Naive thymus-derived CD4-positive, alpha-beta T cell (primary cell): ENCODE measurements at regions not wholly inside any gene's neighbourhood (a gene's known extent, or its start where the extent isn't known, plus 50 kb on each side); places are given as distances from the start of the nearest gene placed in this dataset.

ENCODE experiments used
- ATAC-seq: fragments of 150-1000 bp; cut with Tn5 transposase; 2 replicates; pipeline ENCODE4 v1.10.0; 2021; ENCODE audit warnings: mild to moderate bottlenecking, moderate library complexity
- CTCF ChIA-PET: fragments of 350-600 bp; sonication (Branson Sonifier 250); formaldehyde crosslinking; loops from one replicate; lab custom pipeline; 2021; ENCODE audit warnings: antibody characterized with exemption; lab: Charles Lee
- POLR2A ChIA-PET: fragments of 350-600 bp; sonication (Branson Sonifier 250); formaldehyde crosslinking; loops from one replicate; lab custom pipeline; 2021; ENCODE audit warnings: antibody characterized with exemption, inconsistent platforms; lab: Charles Lee
- DNase-seq, 9 donors: peaks; one replicate each; pipeline versions ENCODE4 v3.0.0 to v3.0.0-alpha.2; 2020 to 2022; ENCODE audit warnings: mixed read lengths in 1 of 9
- H3K27ac ChIP-seq: one replicate; pipeline ENCODE4 v1.7.0; 2013; ENCODE audit warnings: mild to moderate bottlenecking, low read depth, low read length, moderate library complexity
- H3K27me3 ChIP-seq, 2 donors: one replicate each; pipeline ENCODE4 v1.7.0; 2013; ENCODE audit warnings: low read length in 2 of 2, mild to moderate bottlenecking in 2 of 2, moderate library complexity in 2 of 2; ENCODE audit not compliant: control insufficient read depth in 2 of 2, insufficient read depth in 2 of 2
- H3K36me3 ChIP-seq, 3 experiments: 1 replicate in 2 of 3; 2 replicates in 1 of 3; pipeline ENCODE4 v1.7.0; 2013; ENCODE audit warnings: low read length in 3 of 3, mild to moderate bottlenecking in 3 of 3, moderate library complexity in 1 of 3; ENCODE audit not compliant: insufficient read depth in 3 of 3, control insufficient read depth in 2 of 3
- H3K4me1 ChIP-seq, 2 donors: one replicate each; pipeline ENCODE4 v1.7.0; 2013; ENCODE audit warnings: low read length in 2 of 2, mild to moderate bottlenecking in 2 of 2, moderate library complexity in 1 of 2; ENCODE audit not compliant: control insufficient read depth in 2 of 2, insufficient read depth in 2 of 2
- H3K4me3 ChIP-seq: 2 replicates; pipeline ENCODE4 v1.7.0; 2013; ENCODE audit warnings: mild to moderate bottlenecking, low read length
- H3K9me3 ChIP-seq, 3 experiments: 1 replicate in 2 of 3; 2 replicates in 1 of 3; pipeline ENCODE4 v1.7.0; 2013; ENCODE audit warnings: low read length in 3 of 3; ENCODE audit not compliant: control insufficient read depth in 2 of 3
- H3K27ac Mint-ChIP-seq, 9 donors: one replicate each; pipeline ENCODE4 v1.8.0; 2020 to 2022; ENCODE audit warnings: mixed read lengths in 9 of 9, mild to moderate bottlenecking in 8 of 9, moderate library complexity in 5 of 9, inconsistent platforms in 2 of 9
- H3K27me3 Mint-ChIP-seq, 5 donors: one replicate each; pipeline ENCODE4 v1.8.0; 2021 to 2022; ENCODE audit warnings: mixed read lengths in 5 of 5, mild to moderate bottlenecking in 1 of 5
- H3K36me3 Mint-ChIP-seq, 5 donors: one replicate each; pipeline ENCODE4 v1.8.0; 2020 to 2022; ENCODE audit warnings: mixed read lengths in 5 of 5, mild to moderate bottlenecking in 3 of 5, inconsistent platforms in 1 of 5
- H3K4me1 Mint-ChIP-seq, 7 donors: one replicate each; pipeline ENCODE4 v1.8.0; 2020 to 2022; ENCODE audit warnings: mixed read lengths in 7 of 7, mild to moderate bottlenecking in 3 of 7, inconsistent platforms in 1 of 7
- H3K4me3 Mint-ChIP-seq, 10 donors: one replicate each; pipeline ENCODE4 v1.8.0; 2020 to 2022; ENCODE audit warnings: mild to moderate bottlenecking in 10 of 10, mixed read lengths in 10 of 10, moderate library complexity in 6 of 10, inconsistent platforms in 2 of 10
- H3K9me3 Mint-ChIP-seq, 11 donors: one replicate each; pipeline ENCODE4 v1.8.0; 2020 to 2022; ENCODE audit warnings: mixed read lengths in 11 of 11, mild to moderate bottlenecking in 4 of 11, inconsistent platforms in 1 of 11, moderate library complexity in 1 of 11
- intact Hi-C, 2 donors: fragments of 100-400 bp; cut with micrococcal nuclease; formaldehyde crosslinking; loops; one replicate each; pipeline ENCODE4 v1.15.1; 2023

GRCh38 chr13:22311734-22312404 is 641.0 kb downstream of the FGF9 start:
- Histone ChIP-seq H3K4me3 (no peak overlapping the region), H3K4me1 (no peaks in the 10 kb centered on the region), H3K9me3 (no peaks in the 10 kb centered on the region), H3K36me3 (no peaks in the 10 kb centered on the region), H3K27ac (no peak overlapping the region), H3K27me3 (no peaks in the 10 kb centered on the region)
- no peak overlapping the region for H3K27ac Mint-ChIP-seq
- no peaks in the 10 kb centered on the region for H3K4me1 Mint-ChIP-seq
- DNase-seq = no peak
- ATAC-seq = no peak
- H3K9me3 Mint-ChIP-seq = peaks cover 0 to 13% (median 4%) of the 10 kb centered on the region in 11 donors
- peaks cover 0 to 7% (median 0%) of the 10 kb centered on the region in 5 donors for H3K27me3 Mint-ChIP-seq
- intact Hi-C loops = no loop called here
- no peak overlapping the region for H3K4me3 Mint-ChIP-seq
- CTCF ChIA-PET = no interaction called here
- peaks cover 0 to 3% (median 0%) of the 10 kb centered on the region in 5 donors for H3K36me3 Mint-ChIP-seq
- POLR2A ChIA-PET = no interaction called here

- ATAC-seq (no peak), DNase-seq (no peak)
- ChIA-PET CTCF (no interaction called here), POLR2A (no interaction called here)
- no peak overlapping the region for H3K27ac ChIP-seq
- Mint-ChIP-seq H3K27me3 (peaks cover 0 to 4% (median 0%) of the 10 kb centered on the region in 5 donors), H3K9me3 (peaks cover 0 to 11% (median 3%) of the 10 kb centered on the region in 11 donors), H3K4me1 (no peaks in the 10 kb centered on the region), H3K27ac (no peak overlapping the region), H3K4me3 (no peak overlapping the region), H3K36me3 (peaks cover 0 to 3% (median 0%) of the 10 kb centered on the region in 5 donors)
- H3K9me3 ChIP-seq = no peaks in the 10 kb centered on the region
- H3K4me3 ChIP-seq = no peak overlapping the region
- H3K36me3 ChIP-seq = no peaks in the 10 kb centered on the region
- intact Hi-C loops = no loop called here
- no peaks in the 10 kb centered on the region for H3K27me3 ChIP-seq
- no peaks in the 10 kb centered on the region for H3K4me1 ChIP-seq
These were observed 641.5 kb downstream of the FGF9 start for GRCh38 chr13:22312405-22312803.

GRCh38 chr13:22316494-22317025 is 645.7 kb downstream of the FGF9 start:
- no peaks in the 10 kb centered on the region for H3K4me1 Mint-ChIP-seq

GRCh38 chr13:22320991-22321390 is 650.1 kb downstream of the FGF9 start:
- no peaks in the 10 kb centered on the region for H3K4me1 Mint-ChIP-seq
- no peak for ATAC-seq
- Histone ChIP-seq H3K36me3 (no peaks in the 10 kb centered on the region), H3K9me3 (no peaks in the 10 kb centered on the region), H3K4me3 (no peak overlapping the region), H3K4me1 (no peaks in the 10 kb centered on the region), H3K27me3 (no peaks in the 10 kb centered on the region), H3K27ac (no peak overlapping the region)
- H3K4me3 Mint-ChIP-seq = no peak overlapping the region
- CTCF ChIA-PET = no interaction called here
- H3K36me3 Mint-ChIP-seq = peaks cover 0 to 5% (median 0%) of the 10 kb centered on the region in 5 donors
- no peak for DNase-seq
- peaks cover 0 to 28% (median 5%) of the 10 kb centered on the region in 5 donors for H3K27me3 Mint-ChIP-seq
- H3K9me3 Mint-ChIP-seq = peaks cover 0 to 9% (median 0%) of the 10 kb centered on the region in 11 donors
- POLR2A ChIA-PET = no interaction called here
- intact Hi-C loops = no loop called here
- H3K27ac Mint-ChIP-seq = no peak overlapping the region

More at GRCh38 chr13:22316494-22317025, 645.7 kb downstream of the FGF9 start:
- H3K9me3 ChIP-seq = no peaks in the 10 kb centered on the region
- no peaks in the 10 kb centered on the region for H3K36me3 ChIP-seq
- ChIA-PET CTCF (no interaction called here), POLR2A (no interaction called here)
- Mint-ChIP-seq H3K9me3 (peaks cover 0 to 15% (median 3%) of the 10 kb centered on the region in 11 donors), H3K27me3 (peaks cover 0 to 12% (median 0%) of the 10 kb centered on the region in 5 donors), H3K36me3 (peaks cover 0 to 4% (median 0%) of the 10 kb centered on the region in 5 donors), H3K27ac (no peak overlapping the region), H3K4me3 (no peak overlapping the region)
- DNase-seq (no peak), ATAC-seq (no peak)
- intact Hi-C loops = no loop called here
- H3K27me3 ChIP-seq = no peaks in the 10 kb centered on the region
- H3K27ac ChIP-seq = no peak overlapping the region
- H3K4me1 ChIP-seq = no peaks in the 10 kb centered on the region
- no peak overlapping the region for H3K4me3 ChIP-seq

- no peaks in the 10 kb centered on the region for H3K4me1 Mint-ChIP-seq
- ATAC-seq (no peak), DNase-seq (no peak)
- Histone ChIP-seq H3K9me3 (no peaks in the 10 kb centered on the region), H3K4me1 (no peaks in the 10 kb centered on the region), H3K4me3 (no peak overlapping the region), H3K36me3 (no peaks in the 10 kb centered on the region), H3K27ac (no peak overlapping the region), H3K27me3 (no peaks in the 10 kb centered on the region)
- intact Hi-C loops = no loop called here
- CTCF ChIA-PET = no interaction called here
- no peak overlapping the region for H3K4me3 Mint-ChIP-seq
- peaks cover 0 to 7% (median 0%) of the 10 kb centered on the region in 11 donors for H3K9me3 Mint-ChIP-seq
- peaks cover 0 to 16% (median 6%) of the 10 kb centered on the region in 5 donors for H3K27me3 Mint-ChIP-seq
- H3K27ac Mint-ChIP-seq = no peak overlapping the region
- POLR2A ChIA-PET = no interaction called here
- H3K36me3 Mint-ChIP-seq = peaks cover 0 to 5% (median 0%) of the 10 kb centered on the region in 5 donors
These were observed 654.9 kb downstream of the FGF9 start for GRCh38 chr13:22325761-22326160.

GRCh38 chr13:22332416-22332815 is 661.5 kb downstream of the FGF9 start:
- no peak for DNase-seq
- CTCF ChIA-PET = no interaction called here
- Mint-ChIP-seq H3K27me3 (no peaks in the 10 kb centered on the region), H3K27ac (no peak overlapping the region), H3K9me3 (peaks cover 0 to 12% (median 5%) of the 10 kb centered on the region in 11 donors), H3K4me3 (no peak overlapping the region), H3K36me3 (peaks cover 0 to 3% (median 0%) of the 10 kb centered on the region in 5 donors), H3K4me1 (no peaks in the 10 kb centered on the region)
- intact Hi-C loops = no loop called here
- Histone ChIP-seq H3K27ac (no peak overlapping the region), H3K36me3 (no peaks in the 10 kb centered on the region), H3K27me3 (no peaks in the 10 kb centered on the region), H3K4me3 (no peak overlapping the region), H3K9me3 (no peaks in the 10 kb centered on the region), H3K4me1 (no peaks in the 10 kb centered on the region)
- no peak for ATAC-seq
- POLR2A ChIA-PET = no interaction called here
